GM23338 (cell line): ENCODE measurements at regions not wholly inside any gene's neighbourhood (a gene's known extent, or its start where the extent isn't known, plus 50 kb on each side); places are given as distances from the start of the nearest gene placed in this dataset.

Experiments
- CREB1 ChIP-seq: fragments of 250-450 bp; sonication (Bioruptor Pico); IDR thresholded peaks from 2 replicates; pipeline ENCODE4 v1.5.0; 2020; ENCODE audit warnings: low read depth, mild to moderate bottlenecking, moderate library complexity
- ETS1 ChIP-seq: IDR thresholded peaks from 2 replicates; pipeline ENCODE4 v1.6.1; 2016; ENCODE audit warnings: antibody characterized with exemption
- EZH2 ChIP-seq: fragments of 200-600 bp; sonication (generic); IDR thresholded peaks from one replicate; pipeline ENCODE4 v1.8.0; 2017; ENCODE audit warnings: antibody characterized with exemption, mild to moderate bottlenecking, low read depth; ENCODE audit not compliant: unreplicated experiment
- EZH2phosphoT487 ChIP-seq: fragments of 200-600 bp; sonication (generic); IDR thresholded peaks from one replicate; pipeline ENCODE4 v1.8.1; 2018; ENCODE audit warnings: antibody characterized with exemption; ENCODE audit not compliant: unreplicated experiment
- JUNB ChIP-seq: IDR thresholded peaks from one replicate; pipeline ENCODE4 v1.6.1; 2016; ENCODE audit warnings: antibody characterized with exemption; ENCODE audit not compliant: unreplicated experiment
- NANOG ChIP-seq: IDR thresholded peaks from 2 replicates; pipeline ENCODE4 v1.6.1; 2016; ENCODE audit warnings: antibody characterized with exemption, borderline replicate concordance
- POLR2AphosphoS5 ChIP-seq: IDR thresholded peaks from 2 replicates; pipeline ENCODE4 v1.6.1; 2016; ENCODE audit warnings: antibody characterized with exemption, low read depth
- STAT1 ChIP-seq: IDR thresholded peaks from one replicate; pipeline ENCODE4 v1.6.1; 2016; ENCODE audit warnings: antibody characterized with exemption; ENCODE audit not compliant: unreplicated experiment
- ZNF331 ChIP-seq: fragments of 250-450 bp; sonication (Bioruptor Pico); IDR thresholded peaks from 2 replicates; pipeline ENCODE4 v1.5.0; 2020; ENCODE audit warnings: low read depth, mild to moderate bottlenecking, moderate library complexity
- TF ChIP-seq, protein P1 (sequence below), 2 experiments: fragments of 200-600 bp in 1 of 2; sonication (generic) in 1 of 2; conservative IDR thresholded peaks; 2 replicates each; pipeline versions ENCODE4 v1.5.1 to v1.6.1; 2016 to 2017; ENCODE audit warnings: antibody characterized with exemption in 2 of 2, low read depth in 2 of 2, mild to moderate bottlenecking in 2 of 2, moderate library complexity in 1 of 2
- TF ChIP-seq, protein P2 (sequence below): IDR thresholded peaks from one replicate; pipeline ENCODE4 v1.6.1; 2018; ENCODE audit warnings: antibody characterized with exemption; ENCODE audit not compliant: unreplicated experiment
- TF ChIP-seq, protein P3 (sequence below): fragments of 250-450 bp; sonication (Bioruptor Pico); IDR thresholded peaks from 2 replicates; pipeline ENCODE4 v1.5.0; 2020; ENCODE audit warnings: mild to moderate bottlenecking, moderate library complexity

DNA sequence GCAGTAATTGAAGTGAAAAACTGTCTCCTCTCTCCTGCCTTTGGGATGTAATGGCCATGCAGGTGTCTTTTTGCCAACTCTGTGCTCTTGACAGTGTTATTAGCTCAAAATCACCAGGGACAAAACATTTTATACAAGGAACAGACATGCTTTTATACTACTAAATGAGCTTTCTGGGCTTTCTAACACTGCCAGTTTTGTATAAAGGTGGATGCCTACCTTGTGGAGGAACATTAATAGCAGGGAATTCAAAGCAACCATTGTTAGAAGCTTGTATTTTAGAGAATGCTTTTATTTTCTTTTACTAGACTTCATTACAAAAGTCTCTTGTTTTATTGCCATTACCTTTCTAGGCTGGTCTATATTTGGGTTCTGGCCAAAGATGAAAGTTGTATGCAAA is 54.7 kb upstream of the ARSJ start:
- TF ChIP-seq, protein P1, sequence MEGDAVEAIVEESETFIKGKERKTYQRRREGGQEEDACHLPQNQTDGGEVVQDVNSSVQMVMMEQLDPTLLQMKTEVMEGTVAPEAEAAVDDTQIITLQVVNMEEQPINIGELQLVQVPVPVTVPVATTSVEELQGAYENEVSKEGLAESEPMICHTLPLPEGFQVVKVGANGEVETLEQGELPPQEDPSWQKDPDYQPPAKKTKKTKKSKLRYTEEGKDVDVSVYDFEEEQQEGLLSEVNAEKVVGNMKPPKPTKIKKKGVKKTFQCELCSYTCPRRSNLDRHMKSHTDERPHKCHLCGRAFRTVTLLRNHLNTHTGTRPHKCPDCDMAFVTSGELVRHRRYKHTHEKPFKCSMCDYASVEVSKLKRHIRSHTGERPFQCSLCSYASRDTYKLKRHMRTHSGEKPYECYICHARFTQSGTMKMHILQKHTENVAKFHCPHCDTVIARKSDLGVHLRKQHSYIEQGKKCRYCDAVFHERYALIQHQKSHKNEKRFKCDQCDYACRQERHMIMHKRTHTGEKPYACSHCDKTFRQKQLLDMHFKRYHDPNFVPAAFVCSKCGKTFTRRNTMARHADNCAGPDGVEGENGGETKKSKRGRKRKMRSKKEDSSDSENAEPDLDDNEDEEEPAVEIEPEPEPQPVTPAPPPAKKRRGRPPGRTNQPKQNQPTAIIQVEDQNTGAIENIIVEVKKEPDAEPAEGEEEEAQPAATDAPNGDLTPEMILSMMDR (conservative IDR thresholded peaks at IDR 0.05; ENCODE audit: low read depth in 2 of 2): no peak
- TF ChIP-seq, protein P2, sequence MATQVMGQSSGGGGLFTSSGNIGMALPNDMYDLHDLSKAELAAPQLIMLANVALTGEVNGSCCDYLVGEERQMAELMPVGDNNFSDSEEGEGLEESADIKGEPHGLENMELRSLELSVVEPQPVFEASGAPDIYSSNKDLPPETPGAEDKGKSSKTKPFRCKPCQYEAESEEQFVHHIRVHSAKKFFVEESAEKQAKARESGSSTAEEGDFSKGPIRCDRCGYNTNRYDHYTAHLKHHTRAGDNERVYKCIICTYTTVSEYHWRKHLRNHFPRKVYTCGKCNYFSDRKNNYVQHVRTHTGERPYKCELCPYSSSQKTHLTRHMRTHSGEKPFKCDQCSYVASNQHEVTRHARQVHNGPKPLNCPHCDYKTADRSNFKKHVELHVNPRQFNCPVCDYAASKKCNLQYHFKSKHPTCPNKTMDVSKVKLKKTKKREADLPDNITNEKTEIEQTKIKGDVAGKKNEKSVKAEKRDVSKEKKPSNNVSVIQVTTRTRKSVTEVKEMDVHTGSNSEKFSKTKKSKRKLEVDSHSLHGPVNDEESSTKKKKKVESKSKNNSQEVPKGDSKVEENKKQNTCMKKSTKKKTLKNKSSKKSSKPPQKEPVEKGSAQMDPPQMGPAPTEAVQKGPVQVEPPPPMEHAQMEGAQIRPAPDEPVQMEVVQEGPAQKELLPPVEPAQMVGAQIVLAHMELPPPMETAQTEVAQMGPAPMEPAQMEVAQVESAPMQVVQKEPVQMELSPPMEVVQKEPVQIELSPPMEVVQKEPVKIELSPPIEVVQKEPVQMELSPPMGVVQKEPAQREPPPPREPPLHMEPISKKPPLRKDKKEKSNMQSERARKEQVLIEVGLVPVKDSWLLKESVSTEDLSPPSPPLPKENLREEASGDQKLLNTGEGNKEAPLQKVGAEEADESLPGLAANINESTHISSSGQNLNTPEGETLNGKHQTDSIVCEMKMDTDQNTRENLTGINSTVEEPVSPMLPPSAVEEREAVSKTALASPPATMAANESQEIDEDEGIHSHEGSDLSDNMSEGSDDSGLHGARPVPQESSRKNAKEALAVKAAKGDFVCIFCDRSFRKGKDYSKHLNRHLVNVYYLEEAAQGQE: no peak
- TF ChIP-seq CREB1 (no peak), EZH2 (no peak), EZH2phosphoT487 (no peak), POLR2AphosphoS5 (no peak), JUNB (no peak), ETS1 (no peak), NANOG (no peak), STAT1 (no peak), ZNF331 (no peak)
- TF ChIP-seq, protein P3, sequence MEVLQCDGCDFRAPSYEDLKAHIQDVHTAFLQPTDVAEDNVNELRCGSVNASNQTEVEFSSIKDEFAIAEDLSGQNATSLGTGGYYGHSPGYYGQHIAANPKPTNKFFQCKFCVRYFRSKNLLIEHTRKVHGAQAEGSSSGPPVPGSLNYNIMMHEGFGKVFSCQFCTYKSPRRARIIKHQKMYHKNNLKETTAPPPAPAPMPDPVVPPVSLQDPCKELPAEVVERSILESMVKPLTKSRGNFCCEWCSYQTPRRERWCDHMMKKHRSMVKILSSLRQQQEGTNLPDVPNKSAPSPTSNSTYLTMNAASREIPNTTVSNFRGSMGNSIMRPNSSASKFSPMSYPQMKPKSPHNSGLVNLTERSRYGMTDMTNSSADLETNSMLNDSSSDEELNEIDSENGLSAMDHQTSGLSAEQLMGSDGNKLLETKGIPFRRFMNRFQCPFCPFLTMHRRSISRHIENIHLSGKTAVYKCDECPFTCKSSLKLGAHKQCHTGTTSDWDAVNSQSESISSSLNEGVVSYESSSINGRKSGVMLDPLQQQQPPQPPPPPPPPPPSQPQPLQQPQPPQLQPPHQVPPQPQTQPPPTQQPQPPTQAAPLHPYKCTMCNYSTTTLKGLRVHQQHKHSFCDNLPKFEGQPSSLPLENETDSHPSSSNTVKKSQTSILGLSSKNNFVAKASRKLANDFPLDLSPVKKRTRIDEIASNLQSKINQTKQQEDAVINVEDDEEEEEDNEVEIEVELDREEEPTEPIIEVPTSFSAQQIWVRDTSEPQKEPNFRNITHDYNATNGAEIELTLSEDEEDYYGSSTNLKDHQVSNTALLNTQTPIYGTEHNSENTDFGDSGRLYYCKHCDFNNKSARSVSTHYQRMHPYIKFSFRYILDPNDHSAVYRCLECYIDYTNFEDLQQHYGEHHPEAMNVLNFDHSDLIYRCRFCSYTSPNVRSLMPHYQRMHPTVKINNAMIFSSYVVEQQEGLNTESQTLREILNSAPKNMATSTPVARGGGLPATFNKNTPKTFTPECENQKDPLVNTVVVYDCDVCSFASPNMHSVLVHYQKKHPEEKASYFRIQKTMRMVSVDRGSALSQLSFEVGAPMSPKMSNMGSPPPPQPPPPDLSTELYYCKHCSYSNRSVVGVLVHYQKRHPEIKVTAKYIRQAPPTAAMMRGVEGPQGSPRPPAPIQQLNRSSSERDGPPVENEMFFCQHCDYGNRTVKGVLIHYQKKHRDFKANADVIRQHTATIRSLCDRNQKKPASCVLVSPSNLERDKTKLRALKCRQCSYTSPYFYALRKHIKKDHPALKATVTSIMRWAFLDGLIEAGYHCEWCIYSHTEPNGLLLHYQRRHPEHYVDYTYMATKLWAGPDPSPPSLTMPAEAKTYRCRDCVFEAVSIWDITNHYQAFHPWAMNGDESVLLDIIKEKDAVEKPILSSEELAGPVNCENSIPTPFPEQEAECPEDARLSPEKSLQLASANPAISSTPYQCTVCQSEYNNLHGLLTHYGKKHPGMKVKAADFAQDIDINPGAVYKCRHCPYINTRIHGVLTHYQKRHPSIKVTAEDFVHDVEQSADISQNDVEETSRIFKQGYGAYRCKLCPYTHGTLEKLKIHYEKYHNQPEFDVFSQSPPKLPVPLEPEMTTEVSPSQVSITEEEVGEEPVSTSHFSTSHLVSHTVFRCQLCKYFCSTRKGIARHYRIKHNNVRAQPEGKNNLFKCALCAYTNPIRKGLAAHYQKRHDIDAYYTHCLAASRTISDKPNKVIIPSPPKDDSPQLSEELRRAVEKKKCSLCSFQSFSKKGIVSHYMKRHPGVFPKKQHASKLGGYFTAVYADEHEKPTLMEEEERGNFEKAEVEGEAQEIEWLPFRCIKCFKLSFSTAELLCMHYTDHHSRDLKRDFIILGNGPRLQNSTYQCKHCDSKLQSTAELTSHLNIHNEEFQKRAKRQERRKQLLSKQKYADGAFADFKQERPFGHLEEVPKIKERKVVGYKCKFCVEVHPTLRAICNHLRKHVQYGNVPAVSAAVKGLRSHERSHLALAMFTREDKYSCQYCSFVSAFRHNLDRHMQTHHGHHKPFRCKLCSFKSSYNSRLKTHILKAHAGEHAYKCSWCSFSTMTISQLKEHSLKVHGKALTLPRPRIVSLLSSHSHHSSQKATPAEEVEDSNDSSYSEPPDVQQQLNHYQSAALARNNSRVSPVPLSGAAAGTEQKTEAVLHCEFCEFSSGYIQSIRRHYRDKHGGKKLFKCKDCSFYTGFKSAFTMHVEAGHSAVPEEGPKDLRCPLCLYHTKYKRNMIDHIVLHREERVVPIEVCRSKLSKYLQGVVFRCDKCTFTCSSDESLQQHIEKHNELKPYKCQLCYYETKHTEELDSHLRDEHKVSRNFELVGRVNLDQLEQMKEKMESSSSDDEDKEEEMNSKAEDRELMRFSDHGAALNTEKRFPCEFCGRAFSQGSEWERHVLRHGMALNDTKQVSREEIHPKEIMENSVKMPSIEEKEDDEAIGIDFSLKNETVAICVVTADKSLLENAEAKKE (CRISPR knock-in tag): no peak
